B cell (primary cell): ENCODE measurements at regions not wholly inside any gene's neighbourhood (a gene's known extent, or its start where the extent isn't known, plus 50 kb on each side); places are given as distances from the start of the nearest gene placed in this dataset.

Experiments used
- ATAC-seq: fragments of 200-7000 bp; cut with Tn5 transposase; one replicate; pipeline ENCODE4 v1.10.0; 2021; ENCODE audit warnings: low read depth, mild to moderate bottlenecking, moderate number of reproducible peaks, moderate library complexity
- CTCF ChIA-PET: fragments of 350-600 bp; sonication (Branson Sonifier 250); formaldehyde crosslinking; loops from one replicate; lab custom pipeline; 2021; ENCODE audit warnings: antibody characterized with exemption, inconsistent platforms; lab: Charles Lee
- POLR2A ChIA-PET: fragments of 350-600 bp; sonication (Branson Sonifier 250); formaldehyde crosslinking; loops from one replicate; lab custom pipeline; 2021; ENCODE audit warnings: antibody characterized with exemption; lab: Charles Lee
- DNase-seq: peaks from one replicate; pipeline ENCODE4 v3.0.0; 2013
- H2AFZ ChIP-seq: 2 replicates; pipeline ENCODE4 v1.6.1; 2012; ENCODE audit warnings: mild to moderate bottlenecking, low read depth, low read length; ENCODE audit not compliant: insufficient read depth, poor library complexity, severe bottlenecking
- H3K27ac ChIP-seq, 2 donors: 1 replicate in 1 of 2; 2 replicates in 1 of 2; pipeline ENCODE4 v1.5.1; 2012 to 2013; ENCODE audit warnings: low read length in 2 of 2, mild to moderate bottlenecking in 2 of 2, moderate library complexity in 1 of 2
- H3K27me3 ChIP-seq, 4 experiments: fragments of 200-600 bp in 1 of 4; sonication (generic) in 1 of 4; replicated peaks in 1 of 4; 1 replicate in 2 of 4; 2 replicates in 2 of 4; pipeline versions ENCODE4 v1.6.1 to v1.7.0; 2013 to 2016; ENCODE audit warnings: low read length in 3 of 4, mild to moderate bottlenecking in 2 of 4, mixed read lengths in 1 of 4, moderate library complexity in 1 of 4; ENCODE audit not compliant: insufficient read depth in 4 of 4, control insufficient read depth in 3 of 4; ENCODE audit errors: control extremely low read depth in 1 of 4
- H3K36me3 ChIP-seq, 2 experiments: replicated peaks in 1 of 2; 1 replicate in 1 of 2; 2 replicates in 1 of 2; pipeline versions ENCODE4 v1.6.1 to v1.7.1; 2013; ENCODE audit warnings: low read length in 1 of 2; ENCODE audit not compliant: insufficient read depth in 2 of 2, control insufficient read depth in 1 of 2; ENCODE audit errors: control extremely low read depth in 1 of 2, extremely low read depth in 1 of 2
- H3K4me1 ChIP-seq, 2 donors: fragments of 200-600 bp in 1 of 2; sonication (generic) in 1 of 2; 1 replicate in 1 of 2; 2 replicates in 1 of 2; pipeline versions ENCODE4 v1.5.1 to v1.6.1; 2013 to 2017; ENCODE audit warnings: low read length in 2 of 2; ENCODE audit not compliant: control insufficient read depth in 2 of 2, insufficient read depth in 2 of 2
- H3K4me2 ChIP-seq: replicated peaks from 2 replicates; pipeline ENCODE3; 2012; ENCODE audit warnings: mild to moderate bottlenecking, low read depth, low read length; ENCODE audit not compliant: poor library complexity, severe bottlenecking
- H3K4me3 ChIP-seq, 5 experiments: fragments of 200-600 bp in 1 of 5; sonication (generic) in 1 of 5; 1 replicate in 3 of 5; 2 replicates in 2 of 5; pipeline versions ENCODE4 v1.5.1 to v1.7.0; 2011 to 2016; ENCODE audit warnings: low read length in 4 of 5, mild to moderate bottlenecking in 4 of 5, low read depth in 2 of 5, control low read depth in 1 of 5, moderate library complexity in 1 of 5; ENCODE audit not compliant: insufficient read depth in 1 of 5; ENCODE audit errors: control extremely low read depth in 1 of 5, extremely low read depth in 1 of 5
- H3K79me2 ChIP-seq: fragments of 200-600 bp; sonication (generic); one replicate; pipeline ENCODE4 v1.6.0; 2016; ENCODE audit warnings: low read length; ENCODE audit not compliant: control insufficient read depth, insufficient read depth
- H3K9ac ChIP-seq: fragments of 200-600 bp; sonication (generic); 2 replicates; pipeline ENCODE4 v1.6.1; 2017; ENCODE audit warnings: mild to moderate bottlenecking, low read length, moderate library complexity
- H3K9me3 ChIP-seq, 3 donors: one replicate each; pipeline versions ENCODE4 v1.6.1 to v1.7.1; 2013; ENCODE audit warnings: low read length in 2 of 3; ENCODE audit not compliant: control insufficient read depth in 2 of 3, insufficient read depth in 1 of 3; ENCODE audit errors: control extremely low read depth in 1 of 3
- H4K20me1 ChIP-seq: 2 replicates; pipeline ENCODE4 v1.6.0; 2012; ENCODE audit warnings: mild to moderate bottlenecking, low read length; ENCODE audit not compliant: insufficient read depth, control insufficient read depth, poor library complexity, severe bottlenecking
- H3K27ac Mint-ChIP-seq: one replicate; pipeline ENCODE4 v1.8.0; 2021; ENCODE audit warnings: mixed read lengths
- H3K27me3 Mint-ChIP-seq: one replicate; pipeline ENCODE4 v1.8.0; 2021; ENCODE audit warnings: mixed read lengths
- H3K4me1 Mint-ChIP-seq: one replicate; pipeline ENCODE4 v1.8.0; 2021; ENCODE audit warnings: mixed read lengths
- H3K4me3 Mint-ChIP-seq: one replicate; pipeline ENCODE4 v1.8.0; 2021; ENCODE audit warnings: mixed read lengths
- H3K9me3 Mint-ChIP-seq: one replicate; pipeline ENCODE4 v1.8.0; 2022; ENCODE audit warnings: mixed read lengths; ENCODE audit not compliant: insufficient read depth
- CTCF ChIP-seq: fragments of 200-600 bp; IDR thresholded peaks from one replicate; pipeline ENCODE4 v1.8.0; 2022; ENCODE audit warnings: antibody characterized with exemption, mild to moderate bottlenecking
- EZH2 ChIP-seq: IDR thresholded peaks from 2 replicates; pipeline ENCODE4 v1.6.1; 2012; ENCODE audit warnings: borderline replicate concordance, low read depth, mild to moderate bottlenecking, moderate library complexity, low read length; ENCODE audit not compliant: insufficient read depth, poor library complexity, severe bottlenecking
- WGBS: methylation state at CpG from one replicate; pipeline ENCODE4 v1.1.5; 2013; ENCODE audit warnings: missing lambda C conversion rate; ENCODE audit not compliant: insufficient coverage; 5-methylcytosine and 5-hydroxymethylcytosine counted together
- intact Hi-C: fragments of 100-400 bp; cut with micrococcal nuclease; formaldehyde crosslinking; loops from one replicate; pipeline ENCODE4 v1.10.0; 2022

- POLR2A ChIA-PET: no interaction called here
- Histone ChIP-seq H3K9me3 (no peaks in the 10 kb centered on the region), H3K9ac (no peak overlapping the region), H3K27ac (no peak overlapping the region), H4K20me1 (no peaks in the 10 kb centered on the region), H3K4me3 (no peak overlapping the region), H3K4me1 (no peaks in the 10 kb centered on the region), H3K27me3 (no peaks in the 10 kb centered on the region), H3K36me3 (no peaks in the 10 kb centered on the region), H3K79me2 (no peaks in the 10 kb centered on the region), H2AFZ (no peak overlapping the region), H3K4me2 (no peak overlapping the region)
- ATAC-seq (no peak), DNase-seq (no peak)
- CTCF ChIA-PET: no interaction called here
- no CpG with 5 or more reads among the region's 2 CpGs for WGBS
- H3K27me3 Mint-ChIP-seq: no peaks in the 10 kb centered on the region
- no peak overlapping the region for H3K27ac Mint-ChIP-seq
- no peak overlapping the region for H3K4me3 Mint-ChIP-seq
- intact Hi-C loops: no loop called here
- no peaks in the 10 kb centered on the region for H3K9me3 Mint-ChIP-seq
- no peaks in the 10 kb centered on the region for H3K4me1 Mint-ChIP-seq
- TF ChIP-seq EZH2: no peak
- TF ChIP-seq CTCF: no peak
These were observed 695.2 kb downstream of the TUSC7 start for GRCh38 chr3:117404730-117405129.

- Histone ChIP-seq H3K4me1 (no peaks in the 10 kb centered on the region), H3K27ac (no peak overlapping the region), H3K36me3 (no peaks in the 10 kb centered on the region), H3K27me3 (no peaks in the 10 kb centered on the region), H3K4me3 (no peak overlapping the region), H3K4me2 (no peak overlapping the region), H4K20me1 (no peaks in the 10 kb centered on the region), H2AFZ (no peak overlapping the region), H3K79me2 (no peaks in the 10 kb centered on the region), H3K9ac (no peak overlapping the region), H3K9me3 (no peaks in the 10 kb centered on the region)
- H3K9me3 Mint-ChIP-seq: no peaks in the 10 kb centered on the region
- TF ChIP-seq EZH2: no peak
- TF ChIP-seq CTCF: no peak
- intact Hi-C loops: no loop called here
- H3K27me3 Mint-ChIP-seq: no peaks in the 10 kb centered on the region
- H3K4me3 Mint-ChIP-seq: no peak overlapping the region
- ChIA-PET POLR2A (no interaction called here), CTCF (no interaction called here)
- H3K27ac Mint-ChIP-seq: no peak overlapping the region
- DNase-seq: no peak
- no peaks in the 10 kb centered on the region for H3K4me1 Mint-ChIP-seq
- WGBS: 83% methylated on average over 1 of the region's 1 CpG
- no peak for ATAC-seq
These were observed 695.8 kb downstream of the TUSC7 start for GRCh38 chr3:117405359-117405758.
